WERI-Rb-1 (cell line): ENCODE measurements at regions not wholly inside any gene's neighbourhood (a gene's known extent, or its start where the extent isn't known, plus 50 kb on each side); places are given as distances from the start of the nearest gene placed in this dataset.
A peak's percentile ranks its signal among the peaks of the same experiment; 100 is the strongest.

Source experiments
- DNase-seq: peaks from one replicate; pipeline ENCODE4 v3.0.0-alpha.2; 2020
- H3K27ac ChIP-seq: fragments of 250-450 bp; sonication (Bioruptor Pico); 2 replicates; pipeline ENCODE4 v1.5.1; 2020; ENCODE audit warnings: mild to moderate bottlenecking, moderate library complexity
- H3K27me3 ChIP-seq: fragments of 250-450 bp; sonication (Bioruptor Pico); 2 replicates; pipeline ENCODE4 v1.5.1; 2021; ENCODE audit warnings: mild to moderate bottlenecking, low read depth, moderate library complexity; ENCODE audit not compliant: insufficient read depth, severe bottlenecking
- H3K36me3 ChIP-seq: fragments of 250-450 bp; sonication (Bioruptor Pico); 2 replicates; pipeline ENCODE4 v1.5.1; 2020; ENCODE audit warnings: mild to moderate bottlenecking, moderate library complexity
- H3K4me3 ChIP-seq: 2 replicates; pipeline ENCODE4 v1.5.1; 2011; ENCODE audit warnings: low read depth, mild to moderate bottlenecking, control low read depth, low read length
- H3K9me3 ChIP-seq: fragments of 250-450 bp; sonication (Bioruptor Pico); 2 replicates; pipeline ENCODE4 v1.5.1; 2021; ENCODE audit warnings: mild to moderate bottlenecking, moderate library complexity; ENCODE audit not compliant: severe bottlenecking
- TF ChIP-seq, protein P1 (sequence below): IDR thresholded peaks from 2 replicates; pipeline ENCODE4 v1.5.1; 2011; ENCODE audit warnings: low read depth, mild to moderate bottlenecking, control low read depth, inconsistent platforms, low read length

DNA sequence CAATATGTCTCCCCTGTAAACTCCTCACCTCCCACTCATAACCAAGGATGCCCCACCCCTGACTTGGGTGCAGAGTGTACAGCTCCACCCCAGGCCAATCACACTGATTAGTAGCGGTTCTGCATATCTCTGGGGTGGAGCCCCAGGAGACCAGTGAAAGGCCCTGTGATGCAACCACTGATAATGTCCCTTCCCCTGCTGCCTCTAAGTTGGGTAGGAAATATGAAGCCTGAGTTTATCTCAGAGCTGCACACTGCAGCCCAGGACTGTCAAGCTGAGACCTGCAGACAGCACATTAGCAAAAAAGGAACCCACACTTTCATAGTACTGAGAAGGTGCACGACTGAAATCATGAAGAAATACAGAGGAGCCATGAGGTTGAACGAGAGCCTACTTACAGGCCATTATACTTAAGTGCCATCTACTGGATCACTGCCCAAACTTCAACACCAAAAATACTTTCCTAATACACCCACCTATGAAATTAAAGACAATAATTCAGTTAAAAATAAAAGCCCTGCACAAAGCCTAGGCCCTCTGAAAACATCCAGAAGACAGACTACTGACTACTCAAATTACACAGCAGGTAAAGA lies 455.4 kb upstream of the LRRTM4 start:
- no peaks in the 10 kb centered on the region for H3K36me3 ChIP-seq
- no peaks in the 10 kb centered on the region for H3K27me3 ChIP-seq
- no peak for DNase-seq
- no peak overlapping the region for H3K4me3 ChIP-seq
- TF ChIP-seq, protein P1, sequence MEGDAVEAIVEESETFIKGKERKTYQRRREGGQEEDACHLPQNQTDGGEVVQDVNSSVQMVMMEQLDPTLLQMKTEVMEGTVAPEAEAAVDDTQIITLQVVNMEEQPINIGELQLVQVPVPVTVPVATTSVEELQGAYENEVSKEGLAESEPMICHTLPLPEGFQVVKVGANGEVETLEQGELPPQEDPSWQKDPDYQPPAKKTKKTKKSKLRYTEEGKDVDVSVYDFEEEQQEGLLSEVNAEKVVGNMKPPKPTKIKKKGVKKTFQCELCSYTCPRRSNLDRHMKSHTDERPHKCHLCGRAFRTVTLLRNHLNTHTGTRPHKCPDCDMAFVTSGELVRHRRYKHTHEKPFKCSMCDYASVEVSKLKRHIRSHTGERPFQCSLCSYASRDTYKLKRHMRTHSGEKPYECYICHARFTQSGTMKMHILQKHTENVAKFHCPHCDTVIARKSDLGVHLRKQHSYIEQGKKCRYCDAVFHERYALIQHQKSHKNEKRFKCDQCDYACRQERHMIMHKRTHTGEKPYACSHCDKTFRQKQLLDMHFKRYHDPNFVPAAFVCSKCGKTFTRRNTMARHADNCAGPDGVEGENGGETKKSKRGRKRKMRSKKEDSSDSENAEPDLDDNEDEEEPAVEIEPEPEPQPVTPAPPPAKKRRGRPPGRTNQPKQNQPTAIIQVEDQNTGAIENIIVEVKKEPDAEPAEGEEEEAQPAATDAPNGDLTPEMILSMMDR = peak; percentile 52; the same call in 1 of the 2 replicates
- H3K9me3 ChIP-seq = no peaks in the 10 kb centered on the region
- no peak overlapping the region for H3K27ac ChIP-seq

DNA sequence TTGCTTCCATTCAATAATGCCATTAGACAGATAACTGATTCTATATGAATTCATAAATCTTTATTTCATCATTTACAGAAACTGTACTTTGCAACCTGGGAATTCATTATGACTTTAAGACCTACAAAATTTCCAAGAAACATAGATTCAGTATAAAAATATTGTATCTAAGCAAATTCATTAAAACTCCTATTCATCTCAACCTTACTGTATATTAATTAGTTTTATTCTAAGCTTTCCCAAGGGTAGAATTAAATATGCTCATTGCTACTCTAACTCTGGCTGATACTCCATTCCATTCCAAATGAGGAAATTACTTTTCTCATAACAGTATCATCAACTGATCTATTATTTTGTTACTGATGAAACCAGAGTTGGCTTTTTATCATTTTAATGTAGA lies 473.0 kb upstream of the LRRTM4 start:
- TF ChIP-seq, protein P1 = no peak
- DNase-seq = no peak
- Histone ChIP-seq H3K36me3 (no peaks in the 10 kb centered on the region), H3K27me3 (no peaks in the 10 kb centered on the region), H3K27ac (no peak overlapping the region), H3K4me3 (no peak overlapping the region), H3K9me3 (no peaks in the 10 kb centered on the region)

DNA sequence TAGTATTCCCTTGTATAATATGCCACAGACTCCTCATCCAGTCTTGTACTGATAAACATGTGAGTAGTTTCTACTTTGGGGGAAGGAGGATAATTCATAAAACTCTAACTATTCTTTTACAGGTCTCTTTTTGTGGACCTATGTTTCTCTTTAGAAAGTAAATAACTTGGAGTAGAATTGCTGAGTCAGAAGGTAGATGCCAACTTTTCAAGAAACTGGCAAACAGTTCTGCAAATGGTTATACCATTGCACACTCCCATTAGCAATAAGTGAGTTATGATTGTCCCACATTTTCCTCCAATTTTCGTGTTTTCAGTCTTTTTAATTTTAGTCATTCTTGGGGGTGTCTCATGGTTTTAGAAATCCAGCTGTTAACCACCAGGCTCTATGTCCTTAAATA lies 477.2 kb upstream of the LRRTM4 start:
- Histone ChIP-seq H3K27ac (no peak overlapping the region), H3K27me3 (no peaks in the 10 kb centered on the region), H3K4me3 (no peak overlapping the region), H3K9me3 (no peaks in the 10 kb centered on the region), H3K36me3 (no peaks in the 10 kb centered on the region)
- TF ChIP-seq, protein P1 = no peak
- DNase-seq = no peak

DNA sequence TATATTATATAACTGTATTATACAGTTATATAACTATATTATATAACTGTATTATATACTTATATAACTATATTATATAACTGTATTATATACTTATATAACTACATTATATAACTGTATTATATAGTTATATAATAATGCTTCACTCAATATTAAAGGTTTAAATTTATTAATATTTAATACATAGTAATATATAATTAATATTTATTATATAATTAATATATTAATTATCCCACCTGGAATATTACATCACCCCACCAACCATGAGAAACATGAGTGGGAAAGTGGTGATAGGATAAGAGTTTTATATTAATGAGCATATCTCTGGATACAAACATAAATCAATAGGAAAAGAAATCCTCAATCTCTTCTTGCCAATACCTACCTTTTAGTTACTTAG lies 487.1 kb upstream of the LRRTM4 start:
- DNase-seq = no peak
- peaks cover 3% of the 10 kb centered on the region for H3K9me3 ChIP-seq
- no peak overlapping the region for H3K27ac ChIP-seq
- H3K4me3 ChIP-seq = no peak overlapping the region
- H3K36me3 ChIP-seq = no peaks in the 10 kb centered on the region
- no peaks in the 10 kb centered on the region for H3K27me3 ChIP-seq
- TF ChIP-seq, protein P1 = no peak

DNA sequence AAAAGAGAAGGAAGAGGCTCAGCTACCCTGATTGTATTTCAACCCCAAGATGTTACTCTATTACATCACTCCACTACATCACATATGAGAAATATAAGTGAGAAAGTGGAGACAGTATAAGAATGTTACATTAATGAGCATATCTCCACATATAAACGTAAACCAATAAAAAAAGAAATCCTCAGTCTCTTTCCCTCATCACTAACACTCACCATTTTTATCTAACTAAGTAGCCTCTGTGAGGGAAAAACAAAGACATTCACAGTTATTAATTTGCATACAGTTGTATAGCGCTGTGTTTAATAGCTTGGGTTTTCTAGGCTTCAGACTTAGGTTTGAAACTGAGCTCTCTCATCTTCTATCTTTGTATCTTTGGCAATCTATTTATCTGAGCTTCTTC lies 489.1 kb upstream of the LRRTM4 start:
- Histone ChIP-seq H3K27me3 (no peaks in the 10 kb centered on the region), H3K4me3 (no peak overlapping the region), H3K36me3 (no peaks in the 10 kb centered on the region), H3K27ac (no peak overlapping the region), H3K9me3 (no peaks in the 10 kb centered on the region)
- TF ChIP-seq, protein P1 = no peak
- no peak for DNase-seq

DNA sequence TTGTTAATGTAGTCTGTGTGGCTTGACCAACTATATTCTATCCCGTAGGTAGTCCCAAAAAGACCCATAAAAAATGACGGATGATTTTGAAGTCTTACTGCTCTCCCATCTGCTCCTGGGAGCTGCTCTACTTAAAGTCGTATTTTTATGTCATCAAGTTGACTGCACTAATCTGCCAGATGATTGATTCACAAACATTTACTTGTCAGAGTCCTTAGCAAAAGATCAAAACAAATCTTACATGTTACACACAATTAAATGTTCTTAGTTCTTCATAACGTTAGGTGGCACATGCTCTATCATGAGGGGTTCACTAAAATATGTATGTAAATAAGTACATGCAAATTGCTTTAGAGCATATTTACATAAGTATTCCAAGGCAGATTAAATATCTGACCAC lies 498.3 kb upstream of the LRRTM4 start:
- no peaks in the 10 kb centered on the region for H3K27me3 ChIP-seq
- H3K4me3 ChIP-seq = peak overlapping the region; percentile 11; the same call in 1 of the 2 replicates
- TF ChIP-seq, protein P1 = no peak
- no peaks in the 10 kb centered on the region for H3K36me3 ChIP-seq
- no peak for DNase-seq
- peak overlapping the region; percentile 5 for H3K27ac ChIP-seq
- H3K9me3 ChIP-seq = peaks cover 2% of the 10 kb centered on the region
